ENCODE measurements at regions not wholly inside any gene's neighbourhood (a gene's known extent, or its start where the extent isn't known, plus 50 kb on each side); places are given as distances from the start of the nearest gene placed in this dataset.
"Not testable (repeated sequence)": the region's sequence is repeated elsewhere in the genome, so short reads cannot be mapped to it uniquely, and the experiment has no call there.

DNA sequence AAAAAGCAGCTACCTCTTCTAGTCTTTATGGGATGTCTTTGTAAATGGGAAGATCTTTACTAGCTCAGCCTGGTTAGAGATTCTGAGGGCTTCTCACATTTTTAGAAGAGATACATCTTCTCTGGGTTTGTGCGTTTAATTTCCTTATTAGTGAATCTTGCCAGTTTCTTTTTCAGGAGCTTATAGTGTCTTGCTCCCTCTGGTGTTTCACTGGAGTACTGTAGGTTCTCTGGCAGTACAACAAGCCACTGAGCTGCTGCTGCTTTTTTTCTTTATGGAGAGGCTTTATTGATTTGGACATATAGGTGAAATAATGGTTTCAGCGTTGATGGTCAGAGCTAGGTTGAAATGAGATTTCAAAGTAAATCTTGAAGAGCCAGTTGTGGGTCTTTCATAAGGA is 82.9 kb downstream of the LAS1L start:
- DNase-seq (ENCODE audit: low read depth): peak; percentile 27

DNA sequence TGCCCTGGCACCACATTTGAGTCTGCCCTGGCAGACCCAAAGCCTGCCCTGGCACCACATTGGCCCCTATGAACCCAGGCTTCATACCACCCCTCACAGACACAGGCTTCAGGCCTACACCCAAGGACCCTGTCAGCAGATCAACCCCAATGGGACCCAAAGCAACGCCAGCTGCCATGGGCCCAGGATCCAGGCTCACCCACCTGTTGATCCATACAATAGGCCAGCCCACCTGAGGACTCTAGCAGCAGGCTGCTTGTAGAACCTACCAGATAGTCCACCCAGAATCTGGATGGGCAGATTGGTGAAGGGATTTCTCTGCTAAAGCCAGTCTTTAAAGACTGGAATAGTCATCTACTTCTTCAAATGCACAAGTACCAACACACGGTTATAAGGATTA is 114.4 kb downstream of the LAS1L start:
- no peak for DNase-seq (ENCODE audit: low read depth)

DNA sequence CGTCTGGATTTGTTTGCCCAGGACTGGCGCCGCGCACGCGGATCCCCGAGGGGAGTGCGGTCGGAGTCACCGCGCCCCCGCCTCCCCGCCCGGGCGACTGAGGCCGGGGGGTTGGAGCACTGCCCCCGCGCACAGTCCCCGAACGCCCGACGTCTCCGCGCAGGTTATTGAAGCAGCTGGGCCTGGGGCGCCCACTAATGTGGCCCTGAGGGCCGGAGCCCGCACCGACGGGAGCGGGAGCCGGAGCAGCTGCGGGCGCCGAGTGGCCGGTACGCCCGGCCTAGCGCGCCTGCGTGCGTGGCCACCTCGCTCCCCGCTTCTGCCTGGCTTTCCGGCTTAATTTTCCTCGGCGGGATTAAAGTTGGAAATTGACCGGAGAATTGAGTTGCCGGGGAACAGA is 126.9 kb downstream of the LAS1L start:
- not testable (repeated sequence) for DNase-seq (ENCODE audit: low read depth)

DNA sequence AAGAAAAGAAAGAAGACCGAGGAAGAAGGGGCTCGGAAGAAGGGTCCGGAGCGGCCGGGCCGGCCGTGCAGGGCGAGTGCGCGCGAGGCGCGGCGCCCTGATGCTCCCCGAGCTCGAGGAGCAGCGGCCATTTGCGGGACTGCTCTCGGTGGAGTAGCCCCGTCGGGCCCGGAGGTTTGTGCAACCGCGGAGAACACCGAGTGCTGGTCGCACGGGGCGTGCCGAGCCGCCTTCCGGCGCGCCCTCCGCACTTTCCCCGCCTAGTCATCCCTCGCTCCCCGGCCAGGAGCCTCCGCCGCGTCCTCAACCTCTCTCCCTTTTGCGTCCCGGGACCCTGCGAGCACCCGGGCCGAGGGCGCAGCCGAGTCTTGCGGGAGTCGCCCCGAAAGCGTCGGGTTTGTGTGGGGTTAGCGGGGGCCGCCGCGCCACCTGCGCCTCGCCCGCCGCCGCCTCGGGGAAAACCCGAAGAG is 127.4 kb downstream of the LAS1L start:
- no peak for DNase-seq (ENCODE audit: low read depth)

DNA sequence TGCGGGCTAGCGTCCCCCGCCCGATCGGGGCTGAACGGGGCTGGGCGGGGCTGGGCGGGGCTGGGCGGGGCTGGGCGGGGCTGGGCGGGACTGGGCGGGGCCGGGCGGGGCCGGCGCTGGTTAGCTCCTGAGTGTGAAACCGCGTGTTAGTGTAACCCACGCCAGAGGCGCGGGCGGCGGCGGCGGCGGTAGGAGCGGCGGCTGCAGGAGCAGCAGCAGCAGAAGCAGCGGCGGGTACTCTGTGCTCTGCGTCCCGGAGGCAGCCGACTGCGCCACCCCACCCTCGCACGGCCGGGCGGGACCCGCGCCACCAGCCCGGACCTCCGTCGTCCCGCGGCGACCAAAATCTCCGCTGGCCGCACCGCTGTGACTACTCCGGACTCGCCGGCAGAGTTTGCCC is 128.1 kb downstream of the LAS1L start:
- peak; percentile 29 for DNase-seq (ENCODE audit: low read depth)

DNA sequence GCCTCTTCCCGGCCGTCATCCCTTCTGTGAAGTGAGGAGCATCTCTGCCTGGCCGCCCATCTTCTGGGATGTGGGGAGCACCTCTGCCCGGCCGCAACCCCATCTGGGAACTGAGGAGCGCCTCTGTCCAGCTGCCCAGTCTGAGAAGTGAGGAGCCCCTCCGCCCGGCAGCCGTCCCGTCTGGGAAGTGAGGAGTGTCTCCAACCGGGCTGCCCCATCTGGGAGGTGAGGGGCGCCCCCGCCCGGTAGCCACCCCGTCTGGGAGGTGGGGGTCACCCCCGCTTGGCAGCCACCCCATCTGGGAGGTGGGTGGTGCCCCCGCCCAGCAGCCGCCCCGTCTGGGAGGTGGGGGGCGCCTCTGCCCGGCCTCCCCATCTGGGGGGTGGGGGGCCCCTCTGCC is 142.3 kb downstream of the LAS1L start:
- no peak for DNase-seq (ENCODE audit: low read depth)

DNA sequence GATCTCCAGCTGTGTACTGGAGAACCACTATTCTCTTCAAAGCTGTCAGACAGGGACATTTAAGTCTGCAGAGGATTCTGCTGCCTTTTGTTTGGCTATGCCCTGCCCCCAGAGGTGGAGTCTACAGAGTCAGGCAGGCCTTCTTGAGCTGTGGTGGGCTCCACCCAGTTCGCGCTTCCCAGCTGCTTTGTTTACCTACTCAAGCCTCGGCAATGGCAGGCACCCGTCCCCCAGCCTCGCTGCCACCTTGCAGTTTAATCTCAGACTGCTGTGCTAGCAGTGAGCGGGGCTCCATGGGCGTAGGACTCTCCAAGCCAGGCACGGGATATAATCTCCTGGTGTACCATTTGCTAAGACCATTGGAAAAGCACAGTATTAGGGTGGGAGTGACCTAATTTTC is 145.5 kb downstream of the LAS1L start:
- not testable (repeated sequence) for DNase-seq (ENCODE audit: low read depth)
